Fibroblast of lung (primary cell): ENCODE measurements at regions not wholly inside any gene's neighbourhood (a gene's known extent, or its start where the extent isn't known, plus 50 kb on each side); places are given as distances from the start of the nearest gene placed in this dataset.

ENCODE experiments used
- EZH2 ChIP-seq: IDR thresholded peaks from 2 replicates; pipeline ENCODE4 v1.5.1; 2012; ENCODE audit warnings: low read length, control low read depth, mild to moderate bottlenecking; ENCODE audit errors: missing control alignments
- TF ChIP-seq, protein P1 (sequence below), 2 donors: IDR thresholded peaks in 1 of 2; conservative IDR thresholded peaks in 1 of 2; 1 replicate in 1 of 2; 2 replicates in 1 of 2; pipeline ENCODE4 v1.5.1; 2011 to 2012; ENCODE audit warnings: low read length in 2 of 2, control low read depth in 1 of 2, inconsistent platforms in 1 of 2, low read depth in 1 of 2, mild to moderate bottlenecking in 1 of 2

DNA sequence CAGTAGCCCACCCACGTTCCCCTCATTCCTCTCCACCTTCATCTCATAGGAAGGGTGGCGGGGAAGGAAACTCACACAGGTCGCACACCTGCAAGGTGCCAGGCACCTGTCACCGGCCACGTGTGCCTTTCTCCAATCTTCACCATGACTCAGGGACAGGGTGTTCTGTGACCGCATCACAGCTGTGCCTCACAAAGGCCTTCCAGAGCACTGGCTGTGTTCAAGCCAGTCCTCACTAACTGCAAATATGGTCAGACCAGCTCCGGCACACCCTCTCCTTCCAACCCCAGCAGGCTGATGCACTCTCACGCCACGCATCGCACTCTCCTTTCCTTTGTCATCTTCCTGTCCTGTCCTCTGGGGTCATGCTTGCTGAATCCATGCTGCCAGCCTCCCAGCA is 415.9 kb downstream of the IRS2 start:
- TF ChIP-seq, protein P1, sequence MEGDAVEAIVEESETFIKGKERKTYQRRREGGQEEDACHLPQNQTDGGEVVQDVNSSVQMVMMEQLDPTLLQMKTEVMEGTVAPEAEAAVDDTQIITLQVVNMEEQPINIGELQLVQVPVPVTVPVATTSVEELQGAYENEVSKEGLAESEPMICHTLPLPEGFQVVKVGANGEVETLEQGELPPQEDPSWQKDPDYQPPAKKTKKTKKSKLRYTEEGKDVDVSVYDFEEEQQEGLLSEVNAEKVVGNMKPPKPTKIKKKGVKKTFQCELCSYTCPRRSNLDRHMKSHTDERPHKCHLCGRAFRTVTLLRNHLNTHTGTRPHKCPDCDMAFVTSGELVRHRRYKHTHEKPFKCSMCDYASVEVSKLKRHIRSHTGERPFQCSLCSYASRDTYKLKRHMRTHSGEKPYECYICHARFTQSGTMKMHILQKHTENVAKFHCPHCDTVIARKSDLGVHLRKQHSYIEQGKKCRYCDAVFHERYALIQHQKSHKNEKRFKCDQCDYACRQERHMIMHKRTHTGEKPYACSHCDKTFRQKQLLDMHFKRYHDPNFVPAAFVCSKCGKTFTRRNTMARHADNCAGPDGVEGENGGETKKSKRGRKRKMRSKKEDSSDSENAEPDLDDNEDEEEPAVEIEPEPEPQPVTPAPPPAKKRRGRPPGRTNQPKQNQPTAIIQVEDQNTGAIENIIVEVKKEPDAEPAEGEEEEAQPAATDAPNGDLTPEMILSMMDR (conservative IDR thresholded peaks at IDR 0.05 in 1 of 2, IDR thresholded peaks at IDR 0.05 in 1 of 2; ENCODE audit: low read depth in 1 of 2, low read length in 2 of 2), result no peak
- TF ChIP-seq EZH2, result no peak
